GM19467 (cell line): ENCODE measurements at regions not wholly inside any gene's neighbourhood (a gene's known extent, or its start where the extent isn't known, plus 50 kb on each side); places are given as distances from the start of the nearest gene placed in this dataset.
"Not testable (repeated sequence)": the region's sequence is repeated elsewhere in the genome, so short reads cannot be mapped to it uniquely, and the experiment has no call there.

Experiments used
- ATAC-seq: cut with Tn5 transposase; IDR thresholded peaks from one replicate; pipeline ENCODE4 v1.9.1; 2021; ENCODE audit warnings: mild to moderate bottlenecking, moderate library complexity; ENCODE audit not compliant: unreplicated experiment

- no peak for ATAC-seq
Observed at GRCh38 chr3:158882445-158882844, 80.6 kb downstream of the MFSD1 start.

- ATAC-seq, result no peak
Observed at GRCh38 chr3:158896729-158897128, 94.9 kb downstream of the MFSD1 start.

GRCh38 chr3:158906749-158907148, 104.9 kb downstream of the MFSD1 start:
- ATAC-seq, result no peak

- no peak for ATAC-seq
Observed at GRCh38 chr3:158908187-158908734, 106.4 kb downstream of the MFSD1 start.

- no peak for ATAC-seq
Observed at GRCh38 chr3:158909870-158910269, 108.0 kb downstream of the MFSD1 start.

- ATAC-seq, result no peak
Observed at GRCh38 chr3:158911586-158911985, 109.7 kb downstream of the MFSD1 start.

- no peak for ATAC-seq
Observed at GRCh38 chr3:158912188-158912587, 110.3 kb downstream of the MFSD1 start.

GRCh38 chr3:158912621-158913020, 110.8 kb downstream of the MFSD1 start:
- no peak for ATAC-seq

- no peak for ATAC-seq
Observed at GRCh38 chr3:158916111-158916510, 114.3 kb downstream of the MFSD1 start.

- peak; percentile 84 for ATAC-seq
Observed at GRCh38 chr3:158918008-158918407, 116.2 kb downstream of the MFSD1 start.

GRCh38 chr3:158918451-158918850, 116.6 kb downstream of the MFSD1 start:
- ATAC-seq, result no peak

- no peak for ATAC-seq
Observed at GRCh38 chr3:158920371-158920770, 118.5 kb downstream of the MFSD1 start.

- no peak for ATAC-seq
Observed at GRCh38 chr3:158925021-158925420, 123.2 kb downstream of the MFSD1 start.

GRCh38 chr3:158925828-158926494, 124.1 kb downstream of the MFSD1 start:
- no peak for ATAC-seq

- no peak for ATAC-seq
Observed at GRCh38 chr3:158935846-158936245, 134.0 kb downstream of the MFSD1 start.

GRCh38 chr3:158936530-158937113, 134.8 kb downstream of the MFSD1 start:
- ATAC-seq, result no peak

GRCh38 chr3:158950178-158950901, 148.5 kb downstream of the MFSD1 start:
- no peak for ATAC-seq

GRCh38 chr3:158953131-158953530, 151.3 kb downstream of the MFSD1 start:
- ATAC-seq, result no peak

- no peak for ATAC-seq
Observed at GRCh38 chr3:158954420-158954819, 152.6 kb downstream of the MFSD1 start.

- not testable (repeated sequence) for ATAC-seq
Observed at GRCh38 chr3:158957777-158958176, 155.9 kb downstream of the MFSD1 start.

- no peak for ATAC-seq
Observed at GRCh38 chr3:158958873-158959272, 157.0 kb downstream of the MFSD1 start.

- ATAC-seq, result no peak
Observed at GRCh38 chr3:158961471-158961870, 159.6 kb downstream of the MFSD1 start.
